ENCODE measurements at regions not wholly inside any gene's neighbourhood (a gene's known extent, or its start where the extent isn't known, plus 50 kb on each side); places are given as distances from the start of the nearest gene placed in this dataset.

DNA sequence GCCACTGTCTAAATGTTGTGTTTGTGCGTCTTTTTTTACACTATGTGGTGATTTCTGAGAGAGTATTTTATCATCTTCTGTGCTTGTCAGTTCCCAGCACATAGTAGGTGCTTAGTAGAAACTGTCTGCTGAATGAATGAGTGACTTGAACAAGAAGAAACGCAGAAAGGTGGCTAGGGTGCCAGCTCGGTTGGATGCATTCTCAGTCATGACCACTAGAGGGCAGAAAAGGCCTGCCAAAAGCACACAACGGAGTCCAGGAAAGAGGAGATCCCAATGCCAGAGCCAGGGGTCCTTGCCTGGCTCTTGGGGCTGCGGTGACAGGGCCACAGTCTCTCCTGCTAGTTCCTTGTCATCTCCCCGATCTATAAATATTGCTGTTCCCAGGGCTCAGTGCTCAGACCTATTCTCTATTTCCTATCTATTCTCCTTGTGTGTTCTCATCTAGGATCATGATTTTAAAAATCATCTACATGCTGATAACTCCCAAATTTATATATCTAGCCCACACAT, 57.3 kb upstream of the CCL1 start:
- peak; percentile 76 for ATAC-seq
- intact Hi-C loops (cut with DNase I, micrococcal nuclease): loop anchor here (10.0 kb wide), 1 partner anchor 214 kb away; no protein-coding TSS in a partner anchor
- DNase-seq: peak in 2 of 3 donors; percentile 48 to 81
- H3K4me3 ChIP-seq: no peak overlapping the region
- H3K36me3 ChIP-seq (ENCODE audit: low read depth): no peaks in the 10 kb centered on the region
- H3K4me1 ChIP-seq (ENCODE audit: low read depth): no peaks in the 10 kb centered on the region
- TF ChIP-seq, protein P1, sequence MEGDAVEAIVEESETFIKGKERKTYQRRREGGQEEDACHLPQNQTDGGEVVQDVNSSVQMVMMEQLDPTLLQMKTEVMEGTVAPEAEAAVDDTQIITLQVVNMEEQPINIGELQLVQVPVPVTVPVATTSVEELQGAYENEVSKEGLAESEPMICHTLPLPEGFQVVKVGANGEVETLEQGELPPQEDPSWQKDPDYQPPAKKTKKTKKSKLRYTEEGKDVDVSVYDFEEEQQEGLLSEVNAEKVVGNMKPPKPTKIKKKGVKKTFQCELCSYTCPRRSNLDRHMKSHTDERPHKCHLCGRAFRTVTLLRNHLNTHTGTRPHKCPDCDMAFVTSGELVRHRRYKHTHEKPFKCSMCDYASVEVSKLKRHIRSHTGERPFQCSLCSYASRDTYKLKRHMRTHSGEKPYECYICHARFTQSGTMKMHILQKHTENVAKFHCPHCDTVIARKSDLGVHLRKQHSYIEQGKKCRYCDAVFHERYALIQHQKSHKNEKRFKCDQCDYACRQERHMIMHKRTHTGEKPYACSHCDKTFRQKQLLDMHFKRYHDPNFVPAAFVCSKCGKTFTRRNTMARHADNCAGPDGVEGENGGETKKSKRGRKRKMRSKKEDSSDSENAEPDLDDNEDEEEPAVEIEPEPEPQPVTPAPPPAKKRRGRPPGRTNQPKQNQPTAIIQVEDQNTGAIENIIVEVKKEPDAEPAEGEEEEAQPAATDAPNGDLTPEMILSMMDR (IDR thresholded peaks at IDR 0.05): peak; percentile 89
- no peaks in the 10 kb centered on the region for H3K9me3 ChIP-seq

DNA sequence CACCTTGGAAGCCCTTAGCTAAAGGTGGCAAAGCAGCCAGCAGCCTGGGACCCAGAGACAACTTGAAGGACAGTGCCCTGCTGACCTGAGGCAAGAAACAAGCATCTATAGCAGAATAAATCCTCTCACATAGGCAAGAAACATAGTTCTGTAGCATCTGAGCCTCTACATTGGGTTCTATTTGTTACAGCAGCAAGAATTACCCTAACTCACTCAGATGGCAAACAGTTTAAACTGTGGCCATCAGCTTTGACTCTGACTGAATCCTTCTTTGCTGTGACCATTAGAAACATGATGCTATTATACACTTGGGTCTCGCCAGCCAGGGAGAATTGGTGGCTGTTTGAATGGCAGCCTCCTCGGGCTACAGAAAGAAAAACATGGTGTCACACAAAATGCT, 53.1 kb upstream of the CCL1 start:
- Histone ChIP-seq H3K4me3 (no peak overlapping the region), H3K36me3 (ENCODE audit: low read depth) (no peaks in the 10 kb centered on the region), H3K9me3 (no peaks in the 10 kb centered on the region), H3K4me1 (ENCODE audit: low read depth) (no peaks in the 10 kb centered on the region)
- TF ChIP-seq, protein P1 (IDR thresholded peaks at IDR 0.05): no peak
- DNase-seq (no peak), ATAC-seq (no peak)
- intact Hi-C loops (cut with DNase I, micrococcal nuclease): no loop called here

DNA sequence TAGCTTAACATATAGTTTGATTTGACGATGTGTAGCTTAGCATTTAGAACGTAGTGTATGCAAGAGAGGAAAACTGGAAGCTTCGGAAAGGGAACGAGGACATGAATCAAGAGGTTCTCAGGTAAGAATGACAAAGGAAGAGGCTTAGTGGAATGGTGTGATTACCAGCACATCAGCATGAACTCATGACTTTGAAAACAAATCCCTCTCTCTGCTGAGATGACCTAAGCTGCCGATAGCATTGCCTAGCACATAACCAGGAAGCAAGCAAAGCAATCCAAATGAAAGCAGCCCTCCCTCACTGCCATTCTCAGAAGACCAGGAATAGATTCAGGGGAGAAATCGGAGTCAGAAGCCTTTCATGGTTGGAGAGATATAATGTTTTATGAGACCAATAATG, 51.3 kb upstream of the CCL1 start:
- H3K9me3 ChIP-seq: no peaks in the 10 kb centered on the region
- no peaks in the 10 kb centered on the region for H3K36me3 ChIP-seq (ENCODE audit: low read depth)
- intact Hi-C loops (cut with DNase I, micrococcal nuclease): no loop called here
- no peak overlapping the region for H3K4me3 ChIP-seq
- TF ChIP-seq, protein P1 (IDR thresholded peaks at IDR 0.05): no peak
- ATAC-seq: no peak
- no peak for DNase-seq
- H3K4me1 ChIP-seq (ENCODE audit: low read depth): no peaks in the 10 kb centered on the region

DNA sequence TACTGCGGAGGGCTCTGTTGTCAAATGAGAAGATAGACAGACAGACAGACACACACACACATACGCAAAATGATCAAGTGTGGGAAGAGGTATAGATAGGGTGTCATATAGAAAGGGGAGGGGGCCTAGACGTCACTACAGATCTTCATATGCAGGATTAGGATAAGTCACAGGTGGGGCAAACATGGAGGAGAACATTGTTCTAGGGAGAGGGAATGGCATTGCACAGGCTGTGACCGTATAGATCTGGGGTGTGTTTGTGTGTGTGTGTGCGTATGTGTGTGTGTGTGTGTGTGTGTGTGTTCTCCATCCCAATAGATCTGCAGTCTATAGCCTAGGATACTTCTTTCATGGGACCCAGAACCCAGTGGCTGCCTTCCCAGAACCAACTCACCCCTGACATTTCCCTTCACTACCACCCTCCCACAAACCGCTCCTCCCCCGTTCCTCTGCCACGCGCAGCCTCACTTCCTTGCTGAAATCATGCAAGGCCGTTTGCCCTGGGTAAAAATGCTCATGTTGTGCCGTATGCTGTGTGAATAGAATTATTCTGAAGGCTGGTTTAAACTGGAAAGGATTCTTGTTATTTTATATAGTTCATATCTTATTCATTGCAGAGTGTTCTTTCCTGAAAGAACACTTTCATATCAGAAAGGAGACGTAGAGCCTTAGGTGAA, 50.5 kb upstream of the CCL1 start:
- Histone ChIP-seq H3K9me3 (no peaks in the 10 kb centered on the region), H3K4me1 (ENCODE audit: low read depth) (no peaks in the 10 kb centered on the region), H3K4me3 (no peak overlapping the region), H3K36me3 (ENCODE audit: low read depth) (no peaks in the 10 kb centered on the region)
- intact Hi-C loops (cut with DNase I, micrococcal nuclease): no loop called here
- ATAC-seq (no peak), DNase-seq (no peak)
- TF ChIP-seq, protein P1 (IDR thresholded peaks at IDR 0.05): no peak

DNA sequence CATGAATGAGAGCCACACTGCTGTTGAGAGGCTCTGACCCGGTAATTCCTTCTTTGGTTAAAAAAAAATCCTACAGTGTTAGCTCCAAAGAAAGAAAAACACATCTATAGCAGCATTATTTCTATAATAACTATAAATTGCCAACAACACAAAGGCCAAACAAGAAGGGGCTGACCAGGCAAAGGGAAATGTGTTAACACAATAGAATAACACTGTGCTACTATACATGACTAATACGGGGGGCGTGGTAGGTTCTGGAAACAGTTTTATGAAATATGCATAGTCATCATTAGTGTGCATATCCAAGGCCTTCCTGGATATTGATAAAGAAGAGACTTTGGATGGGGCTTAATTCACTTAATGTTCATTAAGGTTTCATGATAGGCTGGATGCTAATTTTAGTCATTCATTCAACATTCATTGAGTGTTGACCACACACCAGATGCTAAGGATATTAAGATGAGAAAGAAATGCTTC, 50.0 kb upstream of the CCL1 start:
- H3K9me3 ChIP-seq: no peaks in the 10 kb centered on the region
- no peak for ATAC-seq
- TF ChIP-seq, protein P1 (IDR thresholded peaks at IDR 0.05): no peak
- no peak overlapping the region for H3K4me3 ChIP-seq
- intact Hi-C loops (cut with DNase I, micrococcal nuclease): no loop called here
- DNase-seq: no peak
- H3K4me1 ChIP-seq (ENCODE audit: low read depth): no peaks in the 10 kb centered on the region
- H3K36me3 ChIP-seq (ENCODE audit: low read depth): no peaks in the 10 kb centered on the region

Measured in mucosa of descending colon (tissue), 3 donors.